Sciatic nerve (tissue), 2 donors: ENCODE measurements at regions not wholly inside any gene's neighbourhood (a gene's known extent, or its start where the extent isn't known, plus 50 kb on each side); places are given as distances from the start of the nearest gene placed in this dataset.
A peak's percentile ranks its signal among the peaks of the same experiment; 100 is the strongest.
"Not testable (repeated sequence)": the region's sequence is repeated elsewhere in the genome, so short reads cannot be mapped to it uniquely, and the experiment has no call there.

Source experiments
- ATAC-seq: fragments of 200-7000 bp; cut with Tn5 transposase; one replicate; pipeline ENCODE4 v1.9.1; 2020; ENCODE audit warnings: mild to moderate bottlenecking, moderate library complexity
- DNase-seq: peaks from one replicate; pipeline ENCODE4 v3.0.0-alpha.2; 2020; ENCODE audit warnings: low spot score
- intact Hi-C: fragments of 100-400 bp; cut with DNase I; formaldehyde crosslinking; loops from one replicate; pipeline ENCODE4 v1.14.2; 2022
- donor health status: DM: no; HTN: no; CAD: no.
- donor health status: DM: no; HTN: no; CAD: no.

- no peak for DNase-seq
- ATAC-seq: no peak
- intact Hi-C loops: no loop called here
Observed at GRCh38 chr2:144632809-144633208, 112.9 kb upstream of the ZEB2 start.

- intact Hi-C loops: no loop called here
- ATAC-seq (no peak), DNase-seq (no peak)
Observed at GRCh38 chr2:144631636-144632035, 111.7 kb upstream of the ZEB2 start.

- ATAC-seq (no peak), DNase-seq (no peak)
- intact Hi-C loops: no loop called here
Observed at GRCh38 chr2:144630459-144631215, 110.7 kb upstream of the ZEB2 start.

GRCh38 chr2:144629935-144630334, 110.0 kb upstream of the ZEB2 start:
- ATAC-seq: peak; percentile 77

GRCh38 chr2:144628566-144628965, 108.6 kb upstream of the ZEB2 start:
- ATAC-seq (no peak), DNase-seq (no peak)
- intact Hi-C loops: no loop called here

More at GRCh38 chr2:144629935-144630334, 110.0 kb upstream of the ZEB2 start:
- intact Hi-C loops: no loop called here
- DNase-seq: no peak

- intact Hi-C loops: no loop called here
- no peak for DNase-seq
- no peak for ATAC-seq
Observed at GRCh38 chr2:144625626-144626025, 105.7 kb upstream of the ZEB2 start.

- DNase-seq (no peak), ATAC-seq (no peak)
- intact Hi-C loops: no loop called here
Observed at GRCh38 chr2:144625226-144625625, 105.3 kb upstream of the ZEB2 start.

GRCh38 chr2:144624451-144624850, 104.5 kb upstream of the ZEB2 start:
- no peak for ATAC-seq
- no peak for DNase-seq

GRCh38 chr2:144622373-144622772, 102.5 kb upstream of the ZEB2 start:
- ATAC-seq, DNase-seq, intact Hi-C loops: not testable (repeated sequence)

More at GRCh38 chr2:144624451-144624850, 104.5 kb upstream of the ZEB2 start:
- intact Hi-C loops: no loop called here

- intact Hi-C loops: no loop called here
- no peak for ATAC-seq
- no peak for DNase-seq
Observed at GRCh38 chr2:144621266-144621665, 101.3 kb upstream of the ZEB2 start.

GRCh38 chr2:144619760-144620159, 99.8 kb upstream of the ZEB2 start:
- DNase-seq (no peak), ATAC-seq (no peak)
- intact Hi-C loops: no loop called here

- ATAC-seq, intact Hi-C loops, DNase-seq: not testable (repeated sequence)
Observed at GRCh38 chr2:144617171-144617570, 97.3 kb upstream of the ZEB2 start.

- ATAC-seq: no peak
- intact Hi-C loops: no loop called here
Observed at GRCh38 chr2:144615866-144616565, 96.1 kb upstream of the ZEB2 start.

GRCh38 chr2:144607891-144608521, 88.1 kb upstream of the ZEB2 start:
- DNase-seq: no peak
- intact Hi-C loops: no loop called here

More at GRCh38 chr2:144615866-144616565, 96.1 kb upstream of the ZEB2 start:
- no peak for DNase-seq

GRCh38 chr2:144607099-144607498, 87.2 kb upstream of the ZEB2 start:
- DNase-seq (no peak), ATAC-seq (peak; percentile 19)
- intact Hi-C loops: no loop called here

More at GRCh38 chr2:144607891-144608521, 88.1 kb upstream of the ZEB2 start:
- peak; percentile 84 for ATAC-seq

GRCh38 chr2:144606466-144607095, 86.7 kb upstream of the ZEB2 start:
- ATAC-seq: peak; percentile 53
- intact Hi-C loops: no loop called here
- DNase-seq: no peak

- DNase-seq: no peak
- intact Hi-C loops: no loop called here
- no peak for ATAC-seq
Observed at GRCh38 chr2:144605231-144605840, 85.4 kb upstream of the ZEB2 start.

- no peak for DNase-seq
- intact Hi-C loops: no loop called here
- ATAC-seq: no peak
Observed at GRCh38 chr2:144603334-144603733, 83.4 kb upstream of the ZEB2 start.

GRCh38 chr2:144598906-144599305, 79.0 kb upstream of the ZEB2 start:
- ATAC-seq (no peak), DNase-seq (no peak)
- intact Hi-C loops: no loop called here
